ENCODE measurements at regions not wholly inside any gene's neighbourhood (a gene's known extent, or its start where the extent isn't known, plus 50 kb on each side); places are given as distances from the start of the nearest gene placed in this dataset.

GRCh38 chr2:120920454-120921148 is 184.9 kb downstream of the GLI2 start:
- Histone ChIP-seq H3K4me1 (peaks cover 24% of the 10 kb centered on the region), H3K4me3 (no peak overlapping the region), H3K36me3 (no peaks in the 10 kb centered on the region), H3K27ac (replicated peaks) (peak overlapping the region; percentile 50), H3K27me3 (ENCODE audit: low read depth) (no peaks in the 10 kb centered on the region), H3K9me3 (replicated peaks) (no peaks in the 10 kb centered on the region)
- intact Hi-C loops (cut with micrococcal nuclease), result no loop called here
- no peak for TF ChIP-seq CTCF (IDR thresholded peaks at IDR 0.05; ENCODE audit: borderline replicate concordance)
- no peak for DNase-seq

- Histone ChIP-seq H3K4me3 (no peak overlapping the region), H3K27ac (replicated peaks) (no peak overlapping the region), H3K27me3 (ENCODE audit: low read depth) (no peaks in the 10 kb centered on the region), H3K36me3 (no peaks in the 10 kb centered on the region), H3K4me1 (peaks cover 16% of the 10 kb centered on the region), H3K9me3 (replicated peaks) (no peaks in the 10 kb centered on the region)
- no peak for DNase-seq
- intact Hi-C loops (cut with micrococcal nuclease), result no loop called here
- no peak for TF ChIP-seq CTCF (IDR thresholded peaks at IDR 0.05; ENCODE audit: borderline replicate concordance)
Observed at GRCh38 chr2:120921457-120921856, 185.8 kb downstream of the GLI2 start.

- Histone ChIP-seq H3K27ac (replicated peaks) (no peak overlapping the region), H3K4me1 (peaks cover 16% of the 10 kb centered on the region), H3K36me3 (no peaks in the 10 kb centered on the region), H3K27me3 (ENCODE audit: low read depth) (no peaks in the 10 kb centered on the region), H3K4me3 (no peak overlapping the region), H3K9me3 (replicated peaks) (no peaks in the 10 kb centered on the region)
- intact Hi-C loops (cut with micrococcal nuclease), result no loop called here
- no peak for TF ChIP-seq CTCF (IDR thresholded peaks at IDR 0.05; ENCODE audit: borderline replicate concordance)
- DNase-seq, result no peak
Observed at GRCh38 chr2:120922571-120923332, 187.1 kb downstream of the GLI2 start.

- no peak for TF ChIP-seq CTCF (IDR thresholded peaks at IDR 0.05; ENCODE audit: borderline replicate concordance)
- intact Hi-C loops (cut with micrococcal nuclease), result no loop called here
- no peak for DNase-seq
- H3K4me3 ChIP-seq, result no peak overlapping the region
- no peak overlapping the region for H3K27ac ChIP-seq (replicated peaks)
- H3K4me1 ChIP-seq, result peaks cover 16% of the 10 kb centered on the region
- no peaks in the 10 kb centered on the region for H3K27me3 ChIP-seq (ENCODE audit: low read depth)
- H3K9me3 ChIP-seq (replicated peaks), result no peaks in the 10 kb centered on the region
- H3K36me3 ChIP-seq, result no peaks in the 10 kb centered on the region
Observed at GRCh38 chr2:120923426-120923825, 187.8 kb downstream of the GLI2 start.

- intact Hi-C loops (cut with micrococcal nuclease), result no loop called here
- no peak for DNase-seq
- Histone ChIP-seq H3K27me3 (ENCODE audit: low read depth) (no peaks in the 10 kb centered on the region), H3K4me1 (peaks cover 10% of the 10 kb centered on the region), H3K9me3 (replicated peaks) (no peaks in the 10 kb centered on the region), H3K4me3 (no peak overlapping the region), H3K27ac (replicated peaks) (no peak overlapping the region), H3K36me3 (no peaks in the 10 kb centered on the region)
- TF ChIP-seq CTCF (IDR thresholded peaks at IDR 0.05; ENCODE audit: borderline replicate concordance), result no peak
Observed at GRCh38 chr2:120924924-120925323, 189.3 kb downstream of the GLI2 start.

Measured in left ventricle myocardium inferior (tissue), 1 donor.